G401.6 (cell line): ENCODE measurements at regions not wholly inside any gene's neighbourhood (a gene's known extent, or its start where the extent isn't known, plus 50 kb on each side); places are given as distances from the start of the nearest gene placed in this dataset.
"Not testable (repeated sequence)": the region's sequence is repeated elsewhere in the genome, so short reads cannot be mapped to it uniquely, and the experiment has no call there.

Experiments
- FAIRE-seq: peaks from 2 replicates; lab custom pipeline; 2012; peaks lifted over from hg19 to GRCh38; lab: Jason Lieb, UNC

DNA sequence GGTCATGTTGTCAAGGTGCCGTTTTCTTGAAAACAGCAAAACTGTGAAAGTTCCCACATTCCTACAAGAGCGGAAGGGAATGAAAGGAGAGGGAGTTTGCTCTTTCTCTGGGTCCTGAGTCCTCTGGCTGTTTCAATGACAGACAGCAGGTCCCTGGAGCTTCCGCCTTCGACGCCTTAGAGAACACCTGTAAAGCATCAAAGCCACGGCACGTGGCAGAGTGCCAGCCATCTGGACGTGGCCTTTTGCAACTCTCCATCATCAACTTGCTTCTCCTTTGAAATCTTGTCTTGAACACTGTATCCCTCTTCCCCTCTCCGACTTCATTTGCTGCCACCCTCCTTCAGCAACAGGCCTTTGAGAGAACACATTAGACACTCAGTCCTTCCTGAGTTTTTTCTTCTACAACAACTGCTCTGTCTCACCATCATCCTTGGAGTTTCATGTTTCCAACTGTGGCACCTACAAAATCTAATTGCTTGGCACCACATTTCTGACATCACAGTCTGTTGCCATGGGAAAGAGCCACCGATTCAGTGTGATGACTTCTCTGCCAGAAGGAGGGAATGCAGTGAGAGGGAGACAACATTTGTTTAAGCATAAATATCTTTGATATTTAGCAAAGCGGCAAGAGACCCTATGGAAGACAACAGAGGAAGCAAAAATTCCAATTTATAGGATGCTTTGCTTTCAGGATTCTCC lies 204.9 kb upstream of the PTER start:
- FAIRE-seq, result no peak

- FAIRE-seq, result no peak
Measured at GRCh38 chr10:16232441-16232840, 204.4 kb upstream of the PTER start.

DNA sequence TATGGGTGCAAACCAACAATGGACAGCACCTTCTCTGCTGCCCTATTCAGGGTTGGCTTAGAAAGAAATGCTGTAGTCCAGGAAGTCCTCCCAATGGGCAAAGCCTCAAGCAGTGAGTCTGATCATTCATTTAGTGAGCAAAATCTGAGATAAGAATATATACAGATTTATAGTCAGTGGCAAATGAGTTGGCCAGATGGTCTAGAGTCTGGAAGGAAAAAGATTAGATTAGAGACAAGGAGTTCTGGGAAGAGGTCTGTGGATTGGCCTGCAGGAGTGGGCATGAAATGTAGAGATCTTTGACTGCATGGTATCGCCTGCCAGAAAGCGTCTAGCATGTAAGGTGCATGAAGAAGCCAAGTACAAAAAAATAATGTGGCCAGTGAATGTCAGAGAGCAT lies 201.9 kb upstream of the PTER start:
- FAIRE-seq, result no peak

- no peak for FAIRE-seq
Measured at GRCh38 chr10:16242446-16242845, 194.4 kb upstream of the PTER start.

DNA sequence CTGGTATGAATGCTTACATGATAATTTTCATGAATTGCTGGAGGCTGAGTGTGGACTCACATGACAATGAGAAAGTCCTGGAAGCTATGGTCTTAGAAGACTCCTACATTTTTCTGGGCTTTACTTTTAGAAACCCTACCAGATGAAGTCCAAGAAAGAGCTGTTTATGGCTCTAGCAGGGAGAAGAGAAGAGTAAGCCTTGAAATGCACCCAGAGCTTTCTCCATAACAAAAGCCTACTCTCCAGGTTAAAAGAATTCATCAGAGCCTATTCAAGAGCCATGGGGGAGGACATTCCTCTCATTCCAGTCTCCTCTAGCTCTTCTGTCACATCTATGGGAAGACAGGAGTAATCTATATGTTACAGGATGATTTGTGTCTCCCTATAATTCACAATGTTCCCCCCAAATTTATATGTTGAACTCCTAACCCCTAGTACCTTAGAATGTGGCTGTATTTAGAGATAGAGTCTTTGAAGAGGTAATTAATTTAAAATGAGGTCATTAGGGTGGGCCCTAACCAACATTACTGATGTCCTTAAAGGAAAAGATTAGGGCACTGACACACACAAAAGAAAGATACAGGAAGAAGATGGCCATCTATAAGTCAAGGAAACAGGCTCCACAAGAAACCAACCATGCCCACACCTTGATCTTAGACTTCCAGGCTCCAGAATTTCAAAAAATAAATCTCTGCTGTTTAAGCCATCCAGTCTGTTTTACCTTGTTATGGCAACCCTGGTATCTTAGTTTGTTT lies 193.8 kb upstream of the PTER start:
- no peak for FAIRE-seq

- not testable (repeated sequence) for FAIRE-seq
Measured at GRCh38 chr10:16250136-16250535, 186.7 kb upstream of the PTER start.

- FAIRE-seq, result no peak
Measured at GRCh38 chr10:16256336-16256735, 180.5 kb upstream of the PTER start.

GRCh38 chr10:16258291-16259040 lies 178.3 kb upstream of the PTER start:
- FAIRE-seq, result no peak

DNA sequence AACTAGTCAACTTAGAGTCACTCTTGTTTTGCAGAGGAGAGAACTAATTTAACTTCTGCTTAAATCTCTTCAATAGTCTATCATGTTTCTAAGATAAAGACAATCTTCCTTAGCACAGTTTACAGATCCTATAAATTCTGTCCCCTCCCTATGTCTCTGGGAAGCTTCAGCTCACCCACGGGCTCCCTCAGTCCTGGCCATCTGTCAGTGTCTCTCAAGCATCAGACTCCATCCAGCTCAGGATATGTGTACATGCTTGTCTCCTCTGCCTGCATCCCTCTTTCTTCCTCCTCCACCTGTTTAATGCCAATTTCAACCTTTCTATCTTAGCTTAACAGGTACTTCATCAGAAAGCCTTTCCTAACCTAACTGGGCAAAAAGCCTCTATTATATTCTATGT lies 177.1 kb upstream of the PTER start:
- no peak for FAIRE-seq

DNA sequence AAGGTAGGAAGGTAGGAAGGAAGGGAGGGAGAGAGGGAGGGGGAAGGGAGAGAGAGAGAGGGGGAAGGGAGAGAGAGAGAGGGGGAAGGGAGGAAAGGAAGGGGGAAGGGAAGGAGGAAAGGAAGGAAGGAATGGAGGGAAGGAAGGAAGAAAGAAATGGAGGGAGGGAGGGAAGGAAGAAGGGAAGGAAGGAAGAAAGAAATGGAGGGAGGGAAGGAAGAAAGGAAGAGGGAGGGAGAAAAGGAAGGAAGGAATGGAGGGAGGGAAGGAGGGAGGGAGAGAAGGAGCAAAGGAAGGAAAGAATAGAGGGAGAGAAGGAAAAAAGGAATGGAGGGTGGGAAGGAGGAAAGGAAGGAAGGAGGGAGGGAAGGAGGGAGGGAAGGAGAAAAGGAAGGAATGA lies 176.4 kb upstream of the PTER start:
- FAIRE-seq, result no peak

DNA sequence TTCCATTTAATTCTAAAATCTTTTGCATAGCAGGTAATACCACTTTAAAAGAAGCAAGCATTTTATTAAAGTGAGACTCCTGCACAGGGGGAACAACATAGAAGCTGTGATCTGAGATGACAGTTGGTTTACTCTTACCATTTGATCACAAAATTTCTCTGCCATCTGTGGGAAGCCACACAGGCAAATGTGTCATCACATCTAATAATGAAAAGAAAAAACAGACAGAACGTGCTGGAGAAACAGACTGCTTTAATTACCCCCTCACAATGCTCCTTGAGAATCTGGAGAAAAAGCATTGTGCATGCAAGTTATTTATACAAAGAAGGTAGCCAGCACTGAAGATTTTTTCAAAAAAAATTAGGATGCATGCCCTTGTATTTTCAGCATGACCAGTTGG lies 165.2 kb upstream of the PTER start:
- no peak for FAIRE-seq

- FAIRE-seq, result no peak
Measured at GRCh38 chr10:16274911-16275310, 161.9 kb upstream of the PTER start.

DNA sequence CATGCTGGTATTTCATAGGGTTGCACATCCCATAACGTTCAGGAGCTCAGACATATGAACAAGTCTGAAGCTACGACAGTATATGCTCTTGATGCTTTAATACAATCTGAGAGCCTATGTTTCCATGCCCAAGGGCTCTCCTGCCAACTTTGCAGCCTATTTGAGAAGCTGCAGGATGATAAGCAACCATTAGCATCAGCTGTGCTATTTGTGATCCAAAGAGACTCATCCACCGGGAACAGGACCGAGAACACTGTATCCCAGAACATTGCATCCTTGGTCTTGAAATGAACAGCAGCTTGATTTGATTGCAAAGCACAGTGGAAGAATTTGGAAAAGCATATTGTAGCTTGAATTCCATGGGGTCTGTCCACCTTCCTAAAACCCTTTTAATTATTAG lies 156.2 kb upstream of the PTER start:
- no peak for FAIRE-seq

DNA sequence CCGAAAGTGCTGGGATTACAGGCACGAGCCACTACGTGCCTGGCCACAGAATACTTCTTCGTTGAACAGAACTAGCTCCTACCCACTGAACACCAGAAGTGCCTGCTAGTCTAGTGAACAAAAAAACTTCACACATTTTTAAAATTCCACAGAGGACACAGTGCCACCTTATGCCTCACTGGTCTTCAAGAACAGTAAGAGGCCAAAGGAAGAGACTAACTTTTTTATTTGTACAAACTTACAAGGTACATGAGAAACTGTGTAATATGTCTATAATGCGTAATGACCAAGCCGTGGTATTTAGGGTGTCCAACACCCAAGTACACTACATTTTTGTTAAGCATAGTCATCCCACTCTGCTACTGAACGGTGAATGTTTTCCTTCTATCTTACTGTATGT lies 144.4 kb upstream of the PTER start:
- no peak for FAIRE-seq

- no peak for FAIRE-seq
Measured at GRCh38 chr10:16297069-16297468, 139.7 kb upstream of the PTER start.

DNA sequence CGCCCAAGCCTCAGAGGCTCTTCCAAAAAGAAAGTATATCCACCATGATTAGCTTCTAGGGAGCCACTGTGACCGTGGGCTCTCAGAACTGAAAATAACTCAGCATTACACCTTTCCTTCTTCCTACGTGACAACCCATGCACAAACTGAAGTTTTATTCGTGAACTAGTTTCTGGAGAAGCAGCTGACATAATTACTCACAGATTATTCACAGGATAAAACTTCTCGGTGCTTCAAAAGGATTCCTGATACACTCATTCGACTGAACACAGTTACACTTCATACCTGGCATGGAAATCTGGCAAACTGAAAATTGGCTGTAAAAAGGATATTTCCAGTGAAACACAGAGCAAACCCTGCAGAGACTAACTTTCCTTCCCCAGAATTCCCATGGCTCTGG lies 139.2 kb upstream of the PTER start:
- no peak for FAIRE-seq

DNA sequence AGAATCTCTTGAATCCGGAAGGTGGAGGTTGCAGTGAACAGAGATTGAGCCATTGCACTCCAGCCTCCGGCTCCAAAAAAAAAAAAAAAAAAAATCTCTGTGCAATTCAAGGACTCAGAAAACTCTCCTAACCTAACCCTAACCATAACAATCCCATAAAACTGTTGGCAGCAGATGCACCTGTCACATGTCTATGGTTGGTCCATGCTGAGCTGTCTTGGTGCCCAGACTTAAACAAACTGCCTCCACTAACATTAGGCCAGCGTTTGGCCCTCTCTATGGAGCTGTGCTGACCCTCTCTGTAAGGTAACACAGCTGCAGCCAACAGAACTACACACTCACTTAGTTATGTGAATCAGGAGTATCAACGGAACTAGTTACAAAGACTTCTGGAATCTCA lies 132.5 kb upstream of the PTER start:
- FAIRE-seq, result no peak

DNA sequence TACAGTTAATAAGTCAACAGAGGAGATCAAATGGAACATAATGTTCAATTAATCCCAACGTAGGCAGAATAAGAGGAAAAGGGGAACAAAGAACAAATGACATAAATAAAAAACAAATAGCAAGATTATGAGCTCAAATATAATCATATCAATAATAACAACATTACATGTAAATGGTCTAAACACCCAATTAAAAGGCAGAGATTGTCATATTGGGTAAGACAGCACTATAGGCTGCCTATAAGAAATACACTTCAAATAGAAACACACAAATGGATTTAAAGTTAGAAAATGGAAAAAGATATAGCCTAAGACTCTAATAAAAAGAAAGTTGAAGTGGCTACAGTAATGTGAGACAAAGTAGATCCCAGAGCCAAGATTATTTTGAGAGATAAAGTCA lies 126.4 kb upstream of the PTER start:
- FAIRE-seq, result no peak

DNA sequence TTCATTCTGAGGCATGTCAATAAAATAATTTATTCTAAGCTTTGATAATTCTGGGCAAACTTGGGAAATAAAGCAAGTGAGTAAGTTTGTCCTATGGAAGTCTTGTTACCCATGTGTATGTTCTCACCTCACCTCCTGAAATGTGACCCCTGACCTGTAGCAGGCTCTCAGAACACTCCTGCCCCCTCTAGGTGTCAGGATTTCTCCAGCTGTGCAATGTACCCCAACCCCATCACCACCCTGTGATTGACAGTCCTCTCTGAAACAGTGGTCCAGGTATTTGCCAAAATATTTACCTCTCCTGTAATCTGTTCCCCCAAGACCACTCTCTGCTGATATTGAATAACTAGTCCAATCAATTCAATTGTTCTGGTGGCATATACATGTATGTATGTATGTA lies 122.6 kb upstream of the PTER start:
- FAIRE-seq, result no peak

DNA sequence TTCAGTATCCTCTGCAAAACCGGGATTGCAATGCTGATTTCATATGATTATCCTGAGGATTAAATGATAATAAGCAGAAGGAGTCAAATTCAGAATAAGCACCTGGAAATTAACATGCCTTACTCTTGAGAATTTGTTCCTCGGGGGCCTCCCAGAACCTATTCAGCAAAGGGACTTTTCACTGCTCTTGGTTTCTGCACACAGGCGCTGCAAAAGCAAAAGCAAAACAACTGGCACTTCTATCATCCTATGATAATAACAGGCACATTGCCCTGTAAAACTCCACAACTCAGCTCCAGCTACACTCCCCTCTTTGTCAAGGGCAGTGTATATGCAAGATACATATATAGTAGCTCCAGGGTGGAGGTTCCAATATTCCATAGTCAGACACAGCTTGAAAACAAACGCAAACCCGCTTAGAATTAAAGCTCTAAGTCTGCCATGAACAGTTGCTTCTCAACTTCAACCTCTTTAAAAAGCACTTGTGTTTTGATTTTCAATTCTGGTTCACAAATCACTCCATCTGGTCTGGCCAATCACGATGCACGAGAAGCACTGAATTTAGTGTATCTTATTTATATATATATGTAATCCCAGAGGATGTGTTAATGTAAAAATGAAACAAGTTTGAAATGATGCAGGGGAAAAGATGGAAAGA lies 119.9 kb upstream of the PTER start:
- no peak for FAIRE-seq

DNA sequence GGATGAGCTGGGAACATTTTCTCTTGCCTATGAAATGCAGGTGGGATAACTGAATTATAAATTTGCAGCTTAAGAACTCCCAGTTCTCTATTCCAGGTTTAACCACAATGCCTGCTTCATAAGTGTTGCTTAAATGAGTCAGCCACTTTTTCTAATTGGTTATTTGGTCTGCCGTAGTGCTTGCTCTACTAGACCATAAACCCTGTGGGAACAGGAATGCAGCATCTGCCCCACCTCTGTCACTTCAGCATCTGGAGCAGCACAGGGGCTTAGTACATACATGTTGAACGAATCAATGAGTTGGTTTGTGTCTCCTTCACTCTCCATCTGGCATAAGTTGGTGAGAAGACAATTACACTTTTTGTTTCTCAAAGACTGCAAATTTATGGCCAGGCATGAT lies 95.2 kb upstream of the PTER start:
- no peak for FAIRE-seq

- no peak for FAIRE-seq
Measured at GRCh38 chr10:16348891-16349290, 87.9 kb upstream of the PTER start.

GRCh38 chr10:16352146-16352545 lies 84.7 kb upstream of the PTER start:
- FAIRE-seq, result no peak
